ENCODE measurements at regions not wholly inside any gene's neighbourhood (a gene's known extent, or its start where the extent isn't known, plus 50 kb on each side); places are given as distances from the start of the nearest gene placed in this dataset.
A peak's percentile ranks its signal among the peaks of the same experiment; 100 is the strongest.

DNA sequence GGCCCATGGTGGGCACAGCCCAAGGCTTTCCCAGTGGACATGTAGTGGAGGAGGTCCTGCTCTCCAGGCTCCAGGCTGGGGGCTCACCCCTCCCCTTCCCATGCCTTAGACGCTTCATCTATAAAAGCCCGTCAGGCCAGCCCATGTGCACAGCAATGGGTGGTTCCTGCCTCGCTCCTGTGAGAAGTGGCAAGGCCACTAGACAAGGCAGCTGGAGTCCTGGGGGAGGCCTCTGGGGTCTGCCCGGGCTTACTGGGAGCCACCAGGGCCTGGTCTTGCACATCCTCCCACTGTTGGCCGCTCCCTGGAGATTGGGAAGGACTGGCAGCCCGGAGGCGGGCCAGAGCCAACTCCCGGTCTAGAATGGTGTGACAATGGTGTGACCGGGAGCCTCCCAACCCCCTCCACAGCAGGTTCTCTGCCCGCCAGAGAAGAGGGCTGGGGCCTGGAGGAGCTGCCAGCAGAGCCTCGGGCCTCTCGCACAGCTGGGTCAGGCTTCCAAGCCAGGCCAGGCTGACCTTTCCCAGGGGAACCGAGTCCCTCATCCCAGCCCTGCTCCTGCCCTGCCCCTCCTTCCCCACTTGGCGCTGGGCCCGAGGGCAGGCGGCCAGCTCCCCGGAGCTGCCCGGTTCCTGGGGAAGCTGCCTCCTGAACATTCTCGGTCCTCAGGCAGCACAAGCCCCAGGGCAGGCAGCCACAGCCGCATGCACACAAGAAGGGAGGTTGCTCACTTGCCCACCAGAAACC lies 97.9 kb downstream of the RFLNA start:
- DNase-seq: peak; percentile 87

GRCh38 chr12:124392271-124392666 lies 97.4 kb downstream of the RFLNA start:
- DNase-seq: no peak

DNA sequence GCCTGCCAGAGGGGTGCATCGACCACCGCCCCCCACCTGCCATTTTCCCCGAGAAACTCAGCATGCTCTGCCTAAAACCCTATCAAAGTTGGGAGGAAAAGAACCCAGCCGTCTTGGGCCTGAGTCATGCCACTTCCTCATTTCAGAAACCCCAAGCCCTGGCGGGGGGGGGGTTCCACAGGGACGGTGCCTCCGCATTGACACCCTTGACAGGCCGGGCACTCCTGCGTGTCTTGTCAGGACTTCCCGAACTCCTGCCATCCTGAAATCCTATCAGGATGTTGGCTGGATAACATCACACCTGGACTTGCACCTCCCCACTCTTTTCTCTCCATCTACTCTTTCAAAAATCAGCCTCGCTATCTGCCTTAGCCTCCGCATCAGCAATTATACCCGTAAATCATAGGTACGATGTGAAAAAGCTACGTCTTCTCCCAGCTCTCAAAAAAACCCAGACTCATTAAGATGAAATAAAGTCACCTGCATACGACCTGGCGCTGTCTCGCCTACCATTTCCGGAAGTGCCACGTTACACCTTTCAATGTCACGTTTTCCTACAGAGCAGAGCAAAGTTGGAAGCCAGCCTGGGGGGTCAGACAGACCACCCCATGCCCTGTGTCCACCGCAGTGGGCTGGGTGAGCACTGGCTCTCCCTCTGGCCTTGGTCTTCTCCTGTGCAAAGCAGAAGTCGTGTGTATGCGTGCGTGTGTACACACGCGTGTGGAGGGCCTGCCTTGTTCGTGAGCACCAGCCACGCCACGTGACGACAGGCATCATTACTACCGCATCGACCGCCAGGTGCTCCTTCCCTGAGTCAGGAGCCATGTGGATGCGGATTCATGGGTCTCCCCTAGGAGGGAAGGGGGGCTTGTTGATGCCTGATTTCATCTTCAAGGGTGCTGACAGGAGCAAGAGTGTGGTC lies 96.7 kb downstream of the RFLNA start:
- DNase-seq: no peak

GRCh38 chr12:124390442-124391097 lies 95.7 kb downstream of the RFLNA start:
- DNase-seq: no peak

DNA sequence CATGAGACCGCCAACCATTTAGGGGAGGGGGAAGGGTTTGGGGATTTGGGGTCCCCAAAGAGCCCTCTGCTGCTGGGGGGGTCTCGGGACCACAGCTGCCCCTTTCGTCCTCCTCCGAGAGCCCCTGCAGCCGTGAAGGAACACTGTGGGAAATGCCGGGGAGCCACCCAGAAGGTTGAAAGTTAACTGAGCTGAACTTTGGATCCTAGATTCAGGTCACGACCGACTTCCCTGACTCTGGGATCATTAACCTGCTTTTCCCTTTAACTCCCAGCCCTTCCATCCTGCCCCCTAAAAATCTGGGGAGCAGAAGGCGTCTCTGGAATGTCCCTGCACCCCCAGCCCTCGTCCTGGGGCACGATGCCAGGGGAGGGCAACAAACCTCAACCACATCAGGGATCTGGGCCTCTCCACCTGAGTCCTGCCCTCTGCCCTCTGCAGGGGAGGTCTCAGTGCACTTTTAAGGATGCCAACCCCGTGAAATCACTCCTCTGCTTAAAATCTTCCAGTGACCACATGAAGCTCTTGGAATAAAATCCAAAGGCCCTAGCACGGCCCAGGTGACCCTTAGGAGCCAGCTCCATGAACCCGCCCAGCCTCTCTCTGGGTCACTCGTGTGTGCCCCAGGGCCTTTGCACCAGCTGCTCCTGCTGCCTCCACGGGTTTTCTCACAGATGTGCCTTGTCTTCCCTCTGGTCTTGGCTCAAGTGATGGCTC lies 95.0 kb downstream of the RFLNA start:
- no peak for DNase-seq

DNA sequence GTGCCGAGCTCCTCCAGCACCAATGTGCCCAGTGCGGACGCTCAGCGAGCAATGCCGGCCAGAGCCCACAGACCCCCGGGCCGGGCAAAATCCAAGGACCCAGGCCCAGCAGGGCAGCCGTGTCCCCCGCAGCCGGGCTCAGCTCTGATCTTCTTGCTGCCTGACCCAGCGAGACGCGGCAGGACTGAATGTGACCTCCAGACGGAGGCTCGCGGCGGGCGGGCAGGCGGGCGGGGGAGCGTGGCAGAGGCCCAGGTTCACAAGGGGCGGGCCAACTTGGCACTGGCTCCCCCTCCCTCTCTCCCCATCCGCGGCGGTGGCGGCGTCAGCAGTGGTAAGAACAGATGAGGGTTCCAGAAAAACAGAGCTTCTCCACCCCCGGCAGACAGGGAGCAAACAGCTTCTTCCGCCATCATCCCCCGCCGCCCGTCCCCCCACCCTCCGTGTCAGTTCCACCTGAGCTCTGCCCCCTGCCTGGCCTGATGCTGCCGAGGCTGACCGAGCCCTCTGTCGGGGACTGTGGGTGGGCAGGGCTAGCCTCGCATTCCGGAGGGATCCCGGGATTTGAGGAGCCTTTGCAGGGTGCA lies 94.3 kb downstream of the RFLNA start:
- peak; percentile 91 for DNase-seq

- peak; percentile 93 for DNase-seq
Observed at GRCh38 chr12:124388679-124389137, 93.8 kb downstream of the RFLNA start.

GRCh38 chr12:124388038-124388671 lies 93.3 kb downstream of the RFLNA start:
- DNase-seq: no peak

DNA sequence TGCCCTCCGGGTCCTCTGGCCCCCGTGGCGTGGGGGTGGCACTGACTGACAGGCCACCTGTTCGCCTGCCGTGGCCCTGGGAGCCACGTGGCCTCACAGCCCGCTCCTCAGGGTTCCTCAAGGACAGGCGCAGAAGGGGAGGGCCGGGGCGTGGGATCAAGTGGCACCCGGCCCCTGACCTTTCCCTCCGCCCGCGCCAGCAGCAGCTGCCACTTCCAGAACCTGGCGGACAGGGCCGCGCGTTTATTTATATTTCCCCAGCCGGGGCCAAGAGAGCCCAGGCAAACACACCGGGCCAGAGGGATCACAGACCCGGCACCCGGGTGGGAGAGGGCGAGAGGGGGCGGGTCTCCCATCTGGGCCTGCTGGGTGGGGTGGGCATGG lies 92.6 kb downstream of the RFLNA start:
- no peak for DNase-seq

GRCh38 chr12:124386661-124387527 lies 92.0 kb downstream of the RFLNA start:
- no peak for DNase-seq

DNA sequence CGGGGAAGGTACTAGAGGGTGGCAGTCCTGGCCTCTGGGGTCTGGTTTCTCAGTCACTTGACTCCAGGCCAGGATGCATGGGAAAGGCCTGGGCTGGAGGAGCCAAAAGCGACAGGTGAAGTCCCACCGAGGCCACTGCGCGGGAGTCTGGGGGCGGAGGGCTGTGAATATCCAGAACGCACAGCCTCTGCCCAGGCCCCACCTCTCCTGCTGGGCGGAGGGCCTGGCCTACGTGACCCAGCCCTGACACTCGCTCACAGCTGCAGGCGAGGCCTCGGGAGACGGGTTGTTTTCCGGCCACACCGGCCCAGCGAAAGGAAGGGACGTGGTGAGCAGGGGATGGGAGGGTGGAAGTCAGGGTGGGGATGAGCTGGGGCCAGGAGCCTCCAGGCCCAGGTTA lies 91.2 kb downstream of the RFLNA start:
- peak; percentile 79 for DNase-seq

- DNase-seq: no peak
Observed at GRCh38 chr12:124385219-124385969, 90.5 kb downstream of the RFLNA start.

DNA sequence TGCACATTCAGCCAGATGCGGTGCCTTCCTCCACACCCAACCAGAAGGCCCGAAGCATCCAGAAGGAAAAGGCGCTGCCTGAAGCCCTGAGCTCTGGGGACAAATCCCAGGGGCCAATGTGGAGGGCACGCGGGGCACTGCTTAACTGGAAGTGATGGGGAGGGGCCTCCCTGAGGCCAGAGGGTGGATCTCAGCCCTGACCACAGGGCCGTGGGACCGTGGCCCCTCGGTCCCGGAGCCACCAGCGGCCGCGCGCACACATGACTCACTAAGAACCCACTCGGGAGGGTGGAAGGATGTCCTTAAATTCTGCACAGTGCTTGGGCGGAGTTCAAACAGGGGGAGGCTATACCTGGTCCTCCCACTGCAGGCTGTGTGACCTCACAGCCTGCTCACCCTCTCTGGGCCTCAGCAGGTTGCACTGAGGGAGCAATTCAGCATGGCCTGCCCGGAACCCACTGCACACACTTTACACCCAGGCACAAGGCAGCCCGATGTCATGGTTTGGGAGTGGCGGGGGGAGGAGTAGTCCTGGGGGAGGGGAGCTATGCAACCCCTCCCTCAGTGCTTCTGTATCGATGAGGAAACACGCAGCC lies 89.5 kb downstream of the RFLNA start:
- DNase-seq: no peak

GRCh38 chr12:124383028-124383427 lies 88.1 kb downstream of the RFLNA start:
- DNase-seq: no peak

- peak; percentile 82 for DNase-seq
Observed at GRCh38 chr12:124381456-124382296, 86.8 kb downstream of the RFLNA start.

- no peak for DNase-seq
Observed at GRCh38 chr12:124380796-124381455, 86.0 kb downstream of the RFLNA start.

DNA sequence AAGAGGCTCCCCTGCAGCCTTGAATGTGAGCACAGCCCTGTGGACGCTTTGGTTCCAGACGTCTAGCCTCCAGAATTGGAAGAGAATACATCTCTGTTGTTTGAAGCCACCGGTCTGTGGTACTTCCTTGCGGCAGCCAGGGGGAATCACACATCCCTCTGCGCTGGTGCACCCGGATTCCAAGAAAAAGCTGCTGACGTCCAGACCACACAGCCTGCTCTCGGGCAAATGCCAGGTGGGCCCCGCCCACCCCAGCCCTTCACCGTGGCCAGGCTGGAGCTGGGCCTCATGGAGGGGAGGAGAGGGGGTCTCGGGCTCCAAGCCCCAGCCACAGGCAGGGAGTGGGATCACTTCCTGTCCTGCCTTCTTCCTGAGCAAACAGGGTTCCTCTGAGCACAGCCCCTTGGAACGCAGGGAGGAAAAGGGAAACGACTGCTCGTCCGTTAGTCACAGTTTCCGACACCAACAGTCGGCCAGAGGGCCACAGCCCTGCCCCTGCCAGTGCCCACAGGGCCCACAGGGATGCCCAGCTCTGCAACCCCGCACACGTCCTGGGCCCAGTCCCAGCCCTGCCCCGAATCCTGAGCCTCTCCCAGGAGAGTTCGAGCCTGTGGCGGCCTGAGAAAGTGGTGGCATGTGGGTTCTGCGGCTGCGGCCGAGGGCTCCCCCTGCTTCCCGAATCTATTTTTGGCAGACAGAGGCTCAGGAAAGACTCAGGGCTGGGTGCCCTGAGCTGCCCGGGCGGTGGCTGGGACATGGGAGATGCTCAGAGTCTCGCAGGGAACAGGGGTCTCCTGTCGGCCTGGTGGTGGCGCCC lies 85.3 kb downstream of the RFLNA start:
- peak; percentile 93 for DNase-seq

Measured in left hindlimb (tissue), 1 donor.